H9 (cell line): ENCODE measurements at regions not wholly inside any gene's neighbourhood (a gene's known extent, or its start where the extent isn't known, plus 50 kb on each side); places are given as distances from the start of the nearest gene placed in this dataset.

Experiments
- DNase-seq: peaks from one replicate; pipeline ENCODE4 v3.0.0-alpha.2; 2017
- H2AFZ ChIP-seq: one replicate; pipeline ENCODE4 v1.6.1; 2013; ENCODE audit warnings: mild to moderate bottlenecking, low read length, control low read depth, moderate library complexity
- H2AK5ac ChIP-seq: 2 replicates; pipeline ENCODE4 v1.6.1; 2013; ENCODE audit warnings: low read length, control low read depth, mixed read lengths; ENCODE audit not compliant: insufficient read length
- H2BK120ac ChIP-seq: one replicate; pipeline ENCODE4 v1.6.1; 2013; ENCODE audit warnings: low read depth, mild to moderate bottlenecking, low read length, control low read depth, inconsistent platforms; ENCODE audit not compliant: poor library complexity, severe bottlenecking
- H2BK12ac ChIP-seq: 2 replicates; pipeline ENCODE4 v1.6.1; 2013; ENCODE audit warnings: low read length, control low read depth, mixed read lengths, low read depth; ENCODE audit not compliant: insufficient read length
- H2BK15ac ChIP-seq: 2 replicates; pipeline ENCODE4 v1.6.1; 2013; ENCODE audit warnings: low read depth, low read length, control low read depth
- H2BK20ac ChIP-seq: one replicate; pipeline ENCODE4 v1.6.1; 2013; ENCODE audit warnings: low read depth, mild to moderate bottlenecking, low read length, control low read depth, inconsistent platforms; ENCODE audit not compliant: poor library complexity, severe bottlenecking
- H2BK5ac ChIP-seq: 2 replicates; pipeline ENCODE4 v1.6.1; 2013; ENCODE audit warnings: low read length, control low read depth, mixed read lengths; ENCODE audit not compliant: insufficient read length
- H3K14ac ChIP-seq: 2 replicates; pipeline ENCODE4 v1.6.1; 2013; ENCODE audit warnings: low read length, control low read depth; ENCODE audit not compliant: insufficient read depth
- H3K18ac ChIP-seq: 2 replicates; pipeline ENCODE4 v1.6.1; 2013; ENCODE audit warnings: low read depth, mild to moderate bottlenecking, mixed read lengths, low read length, control low read depth; ENCODE audit not compliant: insufficient read length
- H3K23ac ChIP-seq: 2 replicates; pipeline ENCODE4 v1.6.1; 2013; ENCODE audit warnings: low read length, control low read depth, mixed read lengths, low read depth; ENCODE audit not compliant: insufficient read length
- H3K23me2 ChIP-seq: 2 replicates; pipeline ENCODE4 v1.6.1; 2013; ENCODE audit warnings: low read depth, mild to moderate bottlenecking, mixed read lengths, low read length, control low read depth; ENCODE audit not compliant: insufficient read length, poor library complexity, severe bottlenecking
- H3K27ac ChIP-seq: 2 replicates; pipeline ENCODE4 v1.5.1; 2013; ENCODE audit warnings: low read length, control low read depth, mixed read lengths, low read depth; ENCODE audit not compliant: insufficient read length
- H3K27me3 ChIP-seq: 2 replicates; pipeline ENCODE4 v1.6.1; 2013; ENCODE audit warnings: low read length, control low read depth, inconsistent platforms; ENCODE audit not compliant: insufficient read depth
- H3K4ac ChIP-seq: 2 replicates; pipeline ENCODE4 v1.6.1; 2013; ENCODE audit warnings: low read depth, mild to moderate bottlenecking, control low read depth, inconsistent platforms, low read length, moderate library complexity
- H3K4me1 ChIP-seq: 2 replicates; pipeline ENCODE4 v1.6.1; 2013; ENCODE audit warnings: low read length, control low read depth, inconsistent platforms; ENCODE audit not compliant: insufficient read depth
- H3K4me2 ChIP-seq: 2 replicates; pipeline ENCODE4 v1.6.1; 2013; ENCODE audit warnings: low read length, control low read depth, mixed read lengths; ENCODE audit not compliant: insufficient read length, insufficient read depth
- H3K56ac ChIP-seq: 2 replicates; pipeline ENCODE4 v1.6.1; 2013; ENCODE audit warnings: low read depth, mild to moderate bottlenecking, mixed read lengths, low read length, control low read depth; ENCODE audit not compliant: insufficient read length
- H3K79me1 ChIP-seq: 2 replicates; pipeline ENCODE4 v1.6.1; 2013; ENCODE audit warnings: low read depth, mild to moderate bottlenecking, moderate library complexity, low read length, control low read depth, inconsistent platforms; ENCODE audit not compliant: insufficient read depth, poor library complexity, severe bottlenecking
- H3K79me2 ChIP-seq: 2 replicates; pipeline ENCODE4 v1.6.1; 2013; ENCODE audit warnings: low read length, control low read depth, inconsistent platforms; ENCODE audit not compliant: insufficient read depth
- H3K9ac ChIP-seq: 2 replicates; pipeline ENCODE4 v1.6.1; 2013; ENCODE audit warnings: low read length, control low read depth, mixed read lengths; ENCODE audit not compliant: insufficient read length; ENCODE audit errors: extremely low read depth
- H3K9me3 ChIP-seq: one replicate; pipeline ENCODE4 v1.6.1; 2013; ENCODE audit warnings: low read depth, low read length, inconsistent platforms; ENCODE audit not compliant: control insufficient read depth
- H3T11ph ChIP-seq: one replicate; pipeline ENCODE4 v1.6.1; 2013; ENCODE audit warnings: mild to moderate bottlenecking, low read length, control low read depth, inconsistent platforms
- H4K20me1 ChIP-seq: one replicate; pipeline ENCODE4 v1.6.1; 2013; ENCODE audit not compliant: control insufficient read depth, insufficient read length, insufficient read depth
- H4K5ac ChIP-seq: 2 replicates; pipeline ENCODE4 v1.6.1; 2013; ENCODE audit warnings: low read depth, mild to moderate bottlenecking, mixed read lengths, low read length, control low read depth; ENCODE audit not compliant: insufficient read length
- H4K8ac ChIP-seq: replicated peaks from 2 replicates; pipeline ENCODE4 v1.6.1; 2013; ENCODE audit warnings: low read length, control low read depth, mixed read lengths, low read depth; ENCODE audit not compliant: insufficient read length
- H4K91ac ChIP-seq: 2 replicates; pipeline ENCODE4 v1.6.1; 2013; ENCODE audit warnings: low read depth, mild to moderate bottlenecking, moderate library complexity, mixed read lengths, low read length, control low read depth; ENCODE audit not compliant: insufficient read length
- H3K27ac Mint-ChIP-seq, 3 experiments: 2 replicates in 2 of 3; 3 replicates in 1 of 3; pipeline ENCODE4 v1.8.0; 2020 to 2021; ENCODE audit warnings: mixed read lengths in 3 of 3, mild to moderate bottlenecking in 1 of 3, moderate library complexity in 1 of 3
- H3K27me3 Mint-ChIP-seq: 2 replicates; pipeline ENCODE4 v1.8.0; 2021; ENCODE audit warnings: low read depth, mild to moderate bottlenecking, moderate library complexity, mixed read lengths
- H3K36me3 Mint-ChIP-seq, 3 experiments: 2 replicates in 2 of 3; 3 replicates in 1 of 3; pipeline ENCODE4 v1.8.0; 2020 to 2021; ENCODE audit warnings: low read depth in 3 of 3, mixed read lengths in 3 of 3; ENCODE audit not compliant: insufficient read depth in 1 of 3
- H3K4me1 Mint-ChIP-seq, 2 experiments: 2 replicates each; pipeline ENCODE4 v1.8.0; 2020; ENCODE audit warnings: mixed read lengths in 2 of 2
- H3K4me3 Mint-ChIP-seq, 2 experiments: 2 replicates in 1 of 2; 3 replicates in 1 of 2; pipeline ENCODE4 v1.8.0; 2020 to 2021; ENCODE audit warnings: mild to moderate bottlenecking in 2 of 2, mixed read lengths in 2 of 2, moderate library complexity in 1 of 2
- H3K9me3 Mint-ChIP-seq, 2 experiments: 2 replicates in 1 of 2; 3 replicates in 1 of 2; pipeline ENCODE4 v1.8.0; 2020; ENCODE audit warnings: mild to moderate bottlenecking in 2 of 2, mixed read lengths in 2 of 2, moderate library complexity in 1 of 2
- WGBS: extraction: QIAGEN DNeasy Blood & Tissue Kit; methylation state at CpG from one replicate; pipeline ENCODE4 v1.1.7; 2013; ENCODE audit warnings: missing lambda C conversion rate, low lambda C conversion rate, mixed read lengths; ENCODE audit not compliant: insufficient read length; ENCODE audit errors: extremely low coverage; 5-methylcytosine and 5-hydroxymethylcytosine counted together
- TF ChIP-seq, protein P1 (sequence below): fragments of 200-600 bp; sonication (generic); conservative IDR thresholded peaks from 3 replicates; pipeline ENCODE4 v1.8.0; 2021; ENCODE audit warnings: antibody characterized with exemption, mild to moderate bottlenecking

GRCh38 chr14:76696361-76696760, 64.9 kb upstream of the VASH1 start:
- Histone ChIP-seq H3K79me2 (no peaks in the 10 kb centered on the region), H3K27ac (no peak overlapping the region), H2AK5ac (no peak overlapping the region), H4K8ac (no peak overlapping the region), H2BK20ac (no peak overlapping the region), H2BK15ac (no peak overlapping the region), H2AFZ (no peak overlapping the region), H4K5ac (no peak overlapping the region), H3K4me2 (no peak overlapping the region), H3K4me1 (no peaks in the 10 kb centered on the region), H3K18ac (no peak overlapping the region), H3K9ac (no peak overlapping the region), H2BK120ac (no peak overlapping the region), H2BK5ac (no peak overlapping the region), H3K79me1 (no peaks in the 10 kb centered on the region), H3K14ac (no peak overlapping the region), H3K23ac (no peak overlapping the region), H3K56ac (no peak overlapping the region), H3T11ph (no peak overlapping the region), H4K20me1 (no peaks in the 10 kb centered on the region), H3K4ac (no peak overlapping the region), H3K23me2 (no peaks in the 10 kb centered on the region), H4K91ac (no peak overlapping the region), H3K9me3 (no peaks in the 10 kb centered on the region), H2BK12ac (no peak overlapping the region), H3K27me3 (no peaks in the 10 kb centered on the region)
- Mint-ChIP-seq H3K27ac (0 out of 7 replicates have a peak overlapping the region, but pooled peaks of 1 of the 3 experiments have one; percentile 5), H3K27me3 (no peaks in the 10 kb centered on the region; the same call in 1 of the 2 replicates), H3K4me1 (no peaks in the 10 kb centered on the region; a peak in 1 of 4 replicates), H3K4me3 (no peak overlapping the region), H3K9me3 (no peaks in the 10 kb centered on the region), H3K36me3 (no peaks in the 10 kb centered on the region)
- DNase-seq = no peak
- WGBS = no CpG with 5 or more reads among the region's 3 CpGs
- TF ChIP-seq, protein P1, sequence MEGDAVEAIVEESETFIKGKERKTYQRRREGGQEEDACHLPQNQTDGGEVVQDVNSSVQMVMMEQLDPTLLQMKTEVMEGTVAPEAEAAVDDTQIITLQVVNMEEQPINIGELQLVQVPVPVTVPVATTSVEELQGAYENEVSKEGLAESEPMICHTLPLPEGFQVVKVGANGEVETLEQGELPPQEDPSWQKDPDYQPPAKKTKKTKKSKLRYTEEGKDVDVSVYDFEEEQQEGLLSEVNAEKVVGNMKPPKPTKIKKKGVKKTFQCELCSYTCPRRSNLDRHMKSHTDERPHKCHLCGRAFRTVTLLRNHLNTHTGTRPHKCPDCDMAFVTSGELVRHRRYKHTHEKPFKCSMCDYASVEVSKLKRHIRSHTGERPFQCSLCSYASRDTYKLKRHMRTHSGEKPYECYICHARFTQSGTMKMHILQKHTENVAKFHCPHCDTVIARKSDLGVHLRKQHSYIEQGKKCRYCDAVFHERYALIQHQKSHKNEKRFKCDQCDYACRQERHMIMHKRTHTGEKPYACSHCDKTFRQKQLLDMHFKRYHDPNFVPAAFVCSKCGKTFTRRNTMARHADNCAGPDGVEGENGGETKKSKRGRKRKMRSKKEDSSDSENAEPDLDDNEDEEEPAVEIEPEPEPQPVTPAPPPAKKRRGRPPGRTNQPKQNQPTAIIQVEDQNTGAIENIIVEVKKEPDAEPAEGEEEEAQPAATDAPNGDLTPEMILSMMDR = no peak
